IMR-90 (cell line): ENCODE measurements at regions not wholly inside any gene's neighbourhood (a gene's known extent, or its start where the extent isn't known, plus 50 kb on each side); places are given as distances from the start of the nearest gene placed in this dataset.

Source experiments
- ATAC-seq: fragments of 200-7000 bp; cut with Tn5 transposase; 2 replicates; pipeline ENCODE4 v1.9.1; 2020; ENCODE audit warnings: low read depth, mild to moderate bottlenecking, moderate library complexity
- BruUV-seq: library from RNA; stranded (reverse); fragments of 400-500 nt; replicated peaks from 2 replicates; lab custom pipeline; 2021; lab: Mats Ljungman, UMichigan
- CTCF ChIA-PET: fragments of 300-600 bp; formaldehyde crosslinking; extraction: SDS; loops from one replicate; lab custom pipeline; 2021; ENCODE audit warnings: antibody characterized with exemption; lab: Yijun Ruan, JAX
- POLR2A ChIA-PET: fragments of 300-600 bp; sonication (Branson Sonifier 250); formaldehyde crosslinking; loops from one replicate; lab custom pipeline; 2022; ENCODE audit warnings: antibody characterized with exemption; ENCODE audit not compliant: unreplicated experiment; lab: Charles Lee
- DNase-seq: peaks from one replicate; pipeline ENCODE4 v3.0.0; 2013
- H2AFZ ChIP-seq: replicated peaks from 2 replicates; pipeline ENCODE3; 2013; ENCODE audit warnings: low read length, mild to moderate bottlenecking; ENCODE audit not compliant: poor library complexity
- H2AK5ac ChIP-seq: 2 replicates; pipeline ENCODE4 v1.6.1; 2013; ENCODE audit warnings: low read depth, low read length, inconsistent platforms
- H2AK9ac ChIP-seq: replicated peaks from 2 replicates; pipeline ENCODE3; 2013; ENCODE audit warnings: mild to moderate bottlenecking, low read depth, low read length, moderate library complexity; ENCODE audit not compliant: poor library complexity
- H2BK120ac ChIP-seq: 2 replicates; pipeline ENCODE4 v1.6.1; 2013; ENCODE audit warnings: low read depth, low read length, inconsistent platforms
- H2BK15ac ChIP-seq: 3 replicates; pipeline ENCODE4 v1.6.1; 2013; ENCODE audit warnings: low read depth, low read length, inconsistent platforms
- H2BK20ac ChIP-seq: 2 replicates; pipeline ENCODE4 v1.6.1; 2013; ENCODE audit warnings: low read depth, mild to moderate bottlenecking, inconsistent platforms, low read length, moderate library complexity
- H2BK5ac ChIP-seq: 2 replicates; pipeline ENCODE4 v1.6.1; 2013; ENCODE audit warnings: mild to moderate bottlenecking, low read depth, low read length, inconsistent platforms; ENCODE audit not compliant: poor library complexity, severe bottlenecking
- H3K14ac ChIP-seq: replicated peaks from 2 replicates; pipeline ENCODE4 v1.6.1; 2013; ENCODE audit warnings: low read depth, low read length, inconsistent platforms
- H3K18ac ChIP-seq: 2 replicates; pipeline ENCODE4 v1.6.1; 2013; ENCODE audit warnings: low read depth, low read length, control low read depth
- H3K23ac ChIP-seq: 2 replicates; pipeline ENCODE4 v1.6.1; 2013; ENCODE audit warnings: low read depth, low read length, inconsistent platforms
- H3K27ac ChIP-seq: 2 replicates; pipeline ENCODE4 v1.5.1; 2013; ENCODE audit warnings: mild to moderate bottlenecking, control low read depth, low read length; ENCODE audit not compliant: insufficient read depth
- H3K27me3 ChIP-seq: 2 replicates; pipeline ENCODE4 v1.6.1; 2013; ENCODE audit warnings: low read length; ENCODE audit not compliant: control insufficient read depth, insufficient read depth
- H3K36me3 ChIP-seq: 2 replicates; pipeline ENCODE4 v1.6.1; 2013; ENCODE audit warnings: low read length, mixed read lengths; ENCODE audit not compliant: control insufficient read depth, insufficient read depth
- H3K4ac ChIP-seq: 2 replicates; pipeline ENCODE4 v1.6.1; 2013; ENCODE audit warnings: low read depth, low read length, inconsistent platforms
- H3K4me1 ChIP-seq: 2 replicates; pipeline ENCODE4 v1.6.1; 2013; ENCODE audit warnings: low read length, mixed read lengths; ENCODE audit not compliant: control insufficient read depth, insufficient read depth
- H3K4me2 ChIP-seq: 2 replicates; pipeline ENCODE4 v1.6.1; 2013; ENCODE audit warnings: low read depth, mild to moderate bottlenecking, control low read depth, low read length, moderate library complexity
- H3K4me3 ChIP-seq: 2 replicates; pipeline ENCODE4 v1.5.1; 2013; ENCODE audit warnings: low read depth, mild to moderate bottlenecking, control low read depth, low read length, moderate library complexity; ENCODE audit not compliant: insufficient read depth
- H3K56ac ChIP-seq: 2 replicates; pipeline ENCODE4 v1.6.1; 2013; ENCODE audit warnings: low read length, inconsistent platforms; ENCODE audit not compliant: insufficient read depth; ENCODE audit errors: extremely low read depth
- H3K79me1 ChIP-seq, 2 experiments: 2 replicates each; pipeline ENCODE4 v1.6.1; 2013; ENCODE audit warnings: low read length in 2 of 2, inconsistent platforms in 1 of 2, low read depth in 1 of 2
- H3K9ac ChIP-seq: 2 replicates; pipeline ENCODE4 v1.6.1; 2013; ENCODE audit warnings: low read depth, low read length, control low read depth
- H3K9me1 ChIP-seq: 2 replicates; pipeline ENCODE4 v1.6.1; 2013; ENCODE audit warnings: low read length, inconsistent platforms; ENCODE audit not compliant: insufficient read depth
- H3K9me3 ChIP-seq: 2 replicates; pipeline ENCODE4 v1.6.1; 2013; ENCODE audit warnings: low read length; ENCODE audit not compliant: control insufficient read depth, insufficient read depth
- H4K20me1 ChIP-seq: 2 replicates; pipeline ENCODE4 v1.6.1; 2013; ENCODE audit warnings: low read length, inconsistent platforms; ENCODE audit not compliant: insufficient read depth
- H4K5ac ChIP-seq: 2 replicates; pipeline ENCODE4 v1.6.1; 2013; ENCODE audit warnings: mild to moderate bottlenecking, low read depth, low read length, control low read depth
- H4K8ac ChIP-seq, 2 experiments: 2 replicates each; pipeline ENCODE4 v1.6.1; 2013; ENCODE audit warnings: low read depth in 2 of 2, low read length in 2 of 2, control low read depth in 1 of 2, inconsistent platforms in 1 of 2
- H4K91ac ChIP-seq: 2 replicates; pipeline ENCODE4 v1.6.1; 2013; ENCODE audit warnings: low read depth, low read length, inconsistent platforms; ENCODE audit not compliant: insufficient read depth
- BHLHE40 ChIP-seq: fragments of 150-350 bp; IDR thresholded peaks from 2 replicates; pipeline ENCODE4 v1.6.1; 2016; ENCODE audit warnings: mild to moderate bottlenecking, low read depth, low read length
- CEBPB ChIP-seq: IDR thresholded peaks from 2 replicates; pipeline ENCODE4 v1.6.1; 2012; ENCODE audit warnings: low read depth, low read length, improper control_type of control experiment
- CHD1 ChIP-seq: IDR thresholded peaks from 2 replicates; pipeline ENCODE4 v1.6.1; 2012; ENCODE audit warnings: low read depth, low read length, improper control_type of control experiment
- CTCF ChIP-seq: conservative IDR thresholded peaks from 2 replicates; pipeline ENCODE4 v1.5.1; 2012; ENCODE audit warnings: mild to moderate bottlenecking, low read depth, low read length, improper control_type of control experiment
- FOS ChIP-seq: fragments of 150-350 bp; IDR thresholded peaks from 2 replicates; pipeline ENCODE4 v1.6.1; 2016; ENCODE audit warnings: low read depth, low read length
- MAFK ChIP-seq: IDR thresholded peaks from 2 replicates; pipeline ENCODE4 v1.6.1; 2012; ENCODE audit warnings: low read depth, low read length, improper control_type of control experiment
- MAZ ChIP-seq: IDR thresholded peaks from 2 replicates; pipeline ENCODE4 v1.6.1; 2012; ENCODE audit warnings: low read depth, mild to moderate bottlenecking, low read length, improper control_type of control experiment, moderate library complexity, borderline replicate concordance
- MXI1 ChIP-seq: IDR thresholded peaks from 2 replicates; pipeline ENCODE4 v1.6.1; 2012; ENCODE audit warnings: low read depth, mild to moderate bottlenecking, low read length, moderate library complexity, borderline replicate concordance
- NFE2L2 ChIP-seq: fragments of 150-350 bp; IDR thresholded peaks from 2 replicates; pipeline ENCODE4 v1.6.1; 2016; ENCODE audit warnings: low read depth, mild to moderate bottlenecking, low read length
- POLR2A ChIP-seq: IDR thresholded peaks from 2 replicates; pipeline ENCODE4 v1.6.1; 2012; ENCODE audit warnings: mild to moderate bottlenecking, low read depth, low read length
- RAD21 ChIP-seq: IDR thresholded peaks from 2 replicates; pipeline ENCODE4 v1.6.1; 2012; ENCODE audit warnings: low read length, improper control_type of control experiment
- RCOR1 ChIP-seq: IDR thresholded peaks from 2 replicates; pipeline ENCODE4 v1.6.1; 2012; ENCODE audit warnings: mild to moderate bottlenecking, low read length, improper control_type of control experiment; ENCODE audit not compliant: insufficient replicate concordance
- RFX5 ChIP-seq: IDR thresholded peaks from 2 replicates; pipeline ENCODE4 v1.8.0; 2012; ENCODE audit warnings: low read depth, mild to moderate bottlenecking, low read length, moderate library complexity
- SMC3 ChIP-seq: fragments of 150-350 bp; IDR thresholded peaks from 2 replicates; pipeline ENCODE4 v1.6.1; 2016; ENCODE audit warnings: low read depth, mild to moderate bottlenecking, antibody characterized with exemption, low read length, moderate library complexity
- WGBS, 2 experiments: methylation state at CpG; one replicate each; pipeline versions ENCODE4 v1.1.5 to v1.1.7; 2013; ENCODE audit warnings: missing lambda C conversion rate in 2 of 2; ENCODE audit not compliant: insufficient read length in 1 of 2; ENCODE audit errors: extremely low coverage in 2 of 2; 5-methylcytosine and 5-hydroxymethylcytosine counted together
- dilution Hi-C: fragments of 300-500 bp; cut with HindIII; formaldehyde crosslinking; loops from one replicate; pipeline ENCODE4 v1.14.3; 2018; ENCODE audit warnings: low sequenced_read_pairs; ENCODE audit not compliant: unreplicated experiment
- in situ Hi-C: fragments of 300-500 bp; cut with MboI; formaldehyde crosslinking; loops from 3 replicates; pipeline ENCODE4 v1.14.3; 2019; ENCODE audit warnings: low sequenced_read_pairs, inconsistent platforms, mixed read lengths
- intact Hi-C: fragments of 100-400 bp; cut with micrococcal nuclease; formaldehyde crosslinking; loops from 2 replicates; pipeline ENCODE4 v1.10.0; 2022
- TF ChIP-seq, protein P1 (sequence below): fragments of 150-350 bp; IDR thresholded peaks from 2 replicates; pipeline ENCODE4 v1.6.1; 2017; ENCODE audit warnings: mild to moderate bottlenecking, antibody characterized with exemption, low read length, low read depth

GRCh38 chr4:27198246-27198645 is 337.6 kb downstream of the STIM2 start:
- Histone ChIP-seq H3K27me3 (no peaks in the 10 kb centered on the region), H3K56ac (no peak overlapping the region), H2BK15ac (no peak overlapping the region), H4K5ac (no peak overlapping the region), H3K18ac (no peak overlapping the region), H2BK5ac (no peak overlapping the region), H3K23ac (no peak overlapping the region), H2AK9ac (no peak overlapping the region), H4K91ac (no peak overlapping the region), H4K8ac (no peak overlapping the region), H3K79me1 (no peaks in the 10 kb centered on the region), H3K4ac (no peak overlapping the region), H3K14ac (no peak overlapping the region), H3K9ac (no peak overlapping the region), H3K9me3 (no peaks in the 10 kb centered on the region), H2AFZ (no peak overlapping the region), H3K4me2 (no peak overlapping the region), H2BK20ac (no peak overlapping the region), H3K9me1 (no peaks in the 10 kb centered on the region), H3K27ac (no peak overlapping the region), H3K36me3 (no peaks in the 10 kb centered on the region), H2BK120ac (no peak overlapping the region), H3K4me1 (no peaks in the 10 kb centered on the region), H2AK5ac (no peak overlapping the region), H4K20me1 (no peaks in the 10 kb centered on the region), H3K4me3 (no peak overlapping the region)
- ATAC-seq: no peak
- CTCF ChIA-PET: interaction anchor here (0.6 kb wide), 1 partner anchor 9 kb away, joined by 3 read pairs; no protein-coding TSS in a partner anchor
- dilution Hi-C loops (no loop called here), in situ Hi-C loops (no loop called here), intact Hi-C loops (no loop called here)
- POLR2A ChIA-PET: no interaction called here
- WGBS, 2 experiments: no CpG with 5 or more reads among the region's 2 CpGs
- BruUV-seq: no TSS peak
- TF ChIP-seq CEBPB (no peak), RAD21 (no peak), CHD1 (no peak), RCOR1 (no peak), FOS (no peak), MAZ (no peak), CTCF (no peak), MXI1 (no peak), POLR2A (no peak), RFX5 (no peak), MAFK (no peak), BHLHE40 (no peak), NFE2L2 (no peak), SMC3 (no peak)
- TF ChIP-seq, protein P1, sequence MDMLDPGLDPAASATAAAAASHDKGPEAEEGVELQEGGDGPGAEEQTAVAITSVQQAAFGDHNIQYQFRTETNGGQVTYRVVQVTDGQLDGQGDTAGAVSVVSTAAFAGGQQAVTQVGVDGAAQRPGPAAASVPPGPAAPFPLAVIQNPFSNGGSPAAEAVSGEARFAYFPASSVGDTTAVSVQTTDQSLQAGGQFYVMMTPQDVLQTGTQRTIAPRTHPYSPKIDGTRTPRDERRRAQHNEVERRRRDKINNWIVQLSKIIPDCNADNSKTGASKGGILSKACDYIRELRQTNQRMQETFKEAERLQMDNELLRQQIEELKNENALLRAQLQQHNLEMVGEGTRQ: no peak
- DNase-seq: no peak
